ENCODE measurements at regions not wholly inside any gene's neighbourhood (a gene's known extent, or its start where the extent isn't known, plus 50 kb on each side); places are given as distances from the start of the nearest gene placed in this dataset.

GRCh38 chr11:22076271-22076930 lies 116.5 kb upstream of the ANO5 start:
- no peak for TF ChIP-seq POLR2A (IDR thresholded peaks at IDR 0.05)
- TF ChIP-seq CTCF (IDR thresholded peaks at IDR 0.05), result no peak
